ENCODE measurements at regions not wholly inside any gene's neighbourhood (a gene's known extent, or its start where the extent isn't known, plus 50 kb on each side); places are given as distances from the start of the nearest gene placed in this dataset.
A peak's percentile ranks its signal among the peaks of the same experiment; 100 is the strongest.

DNA sequence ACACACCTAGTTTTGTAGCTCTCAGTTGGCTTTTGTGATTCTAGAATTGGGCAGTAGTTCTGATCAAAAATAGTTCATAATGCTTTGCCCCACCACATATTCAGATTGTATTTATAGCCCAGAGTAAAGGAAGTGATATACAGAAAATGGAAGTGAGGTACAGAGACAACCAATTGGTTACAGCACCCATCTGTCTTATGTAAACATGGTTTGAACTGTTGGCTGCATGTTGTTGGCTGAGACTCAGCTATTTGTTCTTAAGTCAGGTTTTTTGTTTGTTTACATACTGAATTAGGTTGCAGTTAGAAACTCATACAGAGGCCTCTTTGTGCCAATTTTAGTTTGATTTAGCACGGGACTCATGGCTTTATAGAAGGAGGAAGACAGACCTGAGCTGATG, 158.9 kb upstream of the GPR26 start:
- Histone ChIP-seq H3K27me3 (no peaks in the 10 kb centered on the region), H3K4me1 (peaks cover 3% of the 10 kb centered on the region), H3F3A (ENCODE audit: low read depth) (no peaks in the 10 kb centered on the region), H3K79me2 (ENCODE audit: low read depth) (no peaks in the 10 kb centered on the region), H3K9ac (no peak overlapping the region), H3K4me3 (no peak overlapping the region), H3K27ac (no peak overlapping the region), H3K4me2 (no peak overlapping the region), H2AFZ (replicated peaks) (no peak overlapping the region), H3K36me3 (no peaks in the 10 kb centered on the region), H3K9me3 (ENCODE audit: low read depth) (no peaks in the 10 kb centered on the region), H4K20me1 (ENCODE audit: low read depth) (no peaks in the 10 kb centered on the region)
- Mint-ChIP-seq H3K36me3 (no peaks in the 10 kb centered on the region), H3K4me1 (peaks cover 2% of the 10 kb centered on the region), H3K27me3 (ENCODE audit: insufficient read depth, low read depth) (peaks cover 6% of the 10 kb centered on the region), H3K4me3 (no peak overlapping the region), H3K9me3 (no peaks in the 10 kb centered on the region), H3K27ac (no peak overlapping the region)
- DNase-seq (ENCODE audit: low spot score) = no peak
- TF ChIP-seq, protein P1, sequence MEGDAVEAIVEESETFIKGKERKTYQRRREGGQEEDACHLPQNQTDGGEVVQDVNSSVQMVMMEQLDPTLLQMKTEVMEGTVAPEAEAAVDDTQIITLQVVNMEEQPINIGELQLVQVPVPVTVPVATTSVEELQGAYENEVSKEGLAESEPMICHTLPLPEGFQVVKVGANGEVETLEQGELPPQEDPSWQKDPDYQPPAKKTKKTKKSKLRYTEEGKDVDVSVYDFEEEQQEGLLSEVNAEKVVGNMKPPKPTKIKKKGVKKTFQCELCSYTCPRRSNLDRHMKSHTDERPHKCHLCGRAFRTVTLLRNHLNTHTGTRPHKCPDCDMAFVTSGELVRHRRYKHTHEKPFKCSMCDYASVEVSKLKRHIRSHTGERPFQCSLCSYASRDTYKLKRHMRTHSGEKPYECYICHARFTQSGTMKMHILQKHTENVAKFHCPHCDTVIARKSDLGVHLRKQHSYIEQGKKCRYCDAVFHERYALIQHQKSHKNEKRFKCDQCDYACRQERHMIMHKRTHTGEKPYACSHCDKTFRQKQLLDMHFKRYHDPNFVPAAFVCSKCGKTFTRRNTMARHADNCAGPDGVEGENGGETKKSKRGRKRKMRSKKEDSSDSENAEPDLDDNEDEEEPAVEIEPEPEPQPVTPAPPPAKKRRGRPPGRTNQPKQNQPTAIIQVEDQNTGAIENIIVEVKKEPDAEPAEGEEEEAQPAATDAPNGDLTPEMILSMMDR (IDR thresholded peaks at IDR 0.05) = no peak
- TF ChIP-seq EZH2 (IDR thresholded peaks at IDR 0.05) = no peak
- TF ChIP-seq EZH2phosphoT487 (IDR thresholded peaks at IDR 0.05) = no peak

DNA sequence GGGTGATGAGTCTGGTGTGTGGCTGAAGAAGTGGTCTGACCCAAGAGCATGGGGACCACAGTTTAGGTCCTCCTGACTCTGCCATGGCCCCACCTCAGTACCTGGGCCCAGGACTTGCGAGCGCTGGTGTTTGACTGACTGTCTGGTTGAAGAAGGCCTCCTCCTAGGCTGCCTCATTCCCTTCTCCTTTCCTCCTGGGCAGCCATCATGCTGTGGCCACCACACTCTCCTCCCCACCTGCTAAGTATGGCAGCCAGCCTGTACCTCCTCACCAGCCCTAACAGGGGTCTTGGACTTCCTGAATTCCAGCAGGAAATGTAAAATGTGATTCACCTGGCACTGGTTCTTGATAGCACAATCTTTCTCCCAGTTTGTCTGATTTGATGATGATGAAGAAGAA, 156.8 kb upstream of the GPR26 start:
- TF ChIP-seq EZH2phosphoT487 (IDR thresholded peaks at IDR 0.05) (no peak), EZH2 (IDR thresholded peaks at IDR 0.05) (no peak)
- TF ChIP-seq, protein P1 (IDR thresholded peaks at IDR 0.05) = no peak
- H3K79me2 ChIP-seq (ENCODE audit: low read depth) = no peaks in the 10 kb centered on the region

DNA sequence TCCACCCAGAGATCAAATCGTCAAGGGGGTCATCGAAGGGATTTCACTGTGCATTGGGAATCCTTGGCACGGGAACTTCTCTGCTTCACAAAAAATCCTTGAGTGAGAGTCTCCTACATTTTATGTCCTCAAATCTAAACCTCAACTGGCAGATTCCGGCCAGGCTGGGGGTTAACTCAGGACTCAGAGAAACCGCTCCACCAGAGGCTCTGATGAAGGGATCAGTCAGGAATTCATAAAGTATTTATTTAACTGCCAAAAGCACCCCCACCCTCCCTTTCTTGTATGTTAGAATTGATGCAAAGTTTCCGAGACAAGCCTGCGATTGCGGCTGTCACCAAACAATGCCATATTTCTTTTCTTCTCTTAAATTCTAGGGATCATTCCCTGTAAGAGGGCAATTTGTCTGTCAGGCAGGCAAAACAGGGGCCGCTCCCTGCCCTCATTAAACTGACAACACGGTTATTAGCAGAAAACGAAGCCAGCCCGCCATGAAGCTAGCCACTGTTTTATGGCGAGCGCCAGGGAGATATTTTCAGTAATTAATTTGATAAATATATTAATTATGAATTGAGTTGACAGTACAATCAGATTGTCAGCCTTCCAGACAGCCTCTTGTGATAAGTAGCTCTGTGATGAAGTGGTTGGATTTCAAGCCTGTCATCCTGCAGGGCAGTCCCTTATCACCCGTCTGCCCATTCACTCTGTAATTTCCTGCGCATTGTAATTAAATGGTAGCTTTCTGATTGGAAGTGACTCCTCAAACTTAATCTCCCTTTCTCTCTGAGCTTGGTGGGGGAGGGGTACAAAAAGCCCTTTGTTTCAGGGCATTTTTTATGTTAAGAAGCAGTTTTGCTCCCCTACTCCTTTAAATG, 153.0 kb upstream of the GPR26 start:
- H3K4me3 ChIP-seq = no peak overlapping the region
- no peak overlapping the region for H2AFZ ChIP-seq (replicated peaks)
- no peaks in the 10 kb centered on the region for H4K20me1 ChIP-seq (ENCODE audit: low read depth)
- H3K4me1 ChIP-seq = peaks cover 23% of the 10 kb centered on the region
- no peaks in the 10 kb centered on the region for H3K79me2 ChIP-seq (ENCODE audit: low read depth)
- Mint-ChIP-seq H3K4me1 (peaks cover 38% of the 10 kb centered on the region), H3K36me3 (no peaks in the 10 kb centered on the region), H3K27ac (no peak overlapping the region), H3K27me3 (ENCODE audit: insufficient read depth, low read depth) (peaks cover 15% of the 10 kb centered on the region), H3K4me3 (no peak overlapping the region), H3K9me3 (no peaks in the 10 kb centered on the region)
- H3K36me3 ChIP-seq = no peaks in the 10 kb centered on the region
- no peaks in the 10 kb centered on the region for H3K9me3 ChIP-seq (ENCODE audit: low read depth)
- H3K27me3 ChIP-seq = no peaks in the 10 kb centered on the region
- no peak overlapping the region for H3K27ac ChIP-seq
- no peak for TF ChIP-seq EZH2phosphoT487 (IDR thresholded peaks at IDR 0.05)
- TF ChIP-seq, protein P1 (IDR thresholded peaks at IDR 0.05) = no peak
- TF ChIP-seq EZH2 (IDR thresholded peaks at IDR 0.05) = no peak
- H3K4me2 ChIP-seq = peak overlapping the region; percentile 70
- H3K9ac ChIP-seq = no peak overlapping the region
- peaks cover 11% of the 10 kb centered on the region for H3F3A ChIP-seq (ENCODE audit: low read depth)
- DNase-seq (ENCODE audit: low spot score) = peak; percentile 49

More for the DNA sequence above, 156.8 kb upstream of the GPR26 start:
- Mint-ChIP-seq H3K4me1 (peaks cover 14% of the 10 kb centered on the region), H3K4me3 (no peak overlapping the region), H3K9me3 (no peaks in the 10 kb centered on the region), H3K27me3 (ENCODE audit: insufficient read depth, low read depth) (peaks cover 9% of the 10 kb centered on the region), H3K27ac (no peak overlapping the region), H3K36me3 (no peaks in the 10 kb centered on the region)
- no peaks in the 10 kb centered on the region for H3K36me3 ChIP-seq
- H3F3A ChIP-seq (ENCODE audit: low read depth) = peaks cover 11% of the 10 kb centered on the region
- H3K4me2 ChIP-seq = no peak overlapping the region
- H3K9ac ChIP-seq = no peak overlapping the region
- H3K27me3 ChIP-seq = no peaks in the 10 kb centered on the region
- H3K27ac ChIP-seq = no peak overlapping the region
- H2AFZ ChIP-seq (replicated peaks) = no peak overlapping the region
- DNase-seq (ENCODE audit: low spot score) = no peak
- H3K4me1 ChIP-seq = peaks cover 18% of the 10 kb centered on the region
- H3K4me3 ChIP-seq = no peak overlapping the region
- no peaks in the 10 kb centered on the region for H3K9me3 ChIP-seq (ENCODE audit: low read depth)
- H4K20me1 ChIP-seq (ENCODE audit: low read depth) = no peaks in the 10 kb centered on the region

Measured in neural progenitor cell (in vitro differentiated cells).